EH (cell line): ENCODE measurements at regions not wholly inside any gene's neighbourhood (a gene's known extent, or its start where the extent isn't known, plus 50 kb on each side); places are given as distances from the start of the nearest gene placed in this dataset.
A peak's percentile ranks its signal among the peaks of the same experiment; 100 is the strongest.
"Not testable (repeated sequence)": the region's sequence is repeated elsewhere in the genome, so short reads cannot be mapped to it uniquely, and the experiment has no call there.

Experiments used
- DNase-seq: peaks from one replicate; pipeline ENCODE4 v3.0.0-alpha.2; 2015; ENCODE audit warnings: low read depth

- peak; percentile 16 for DNase-seq
Measured at GRCh38 chrX:116872931-116873330, 410.2 kb upstream of the CT83 start.

DNA sequence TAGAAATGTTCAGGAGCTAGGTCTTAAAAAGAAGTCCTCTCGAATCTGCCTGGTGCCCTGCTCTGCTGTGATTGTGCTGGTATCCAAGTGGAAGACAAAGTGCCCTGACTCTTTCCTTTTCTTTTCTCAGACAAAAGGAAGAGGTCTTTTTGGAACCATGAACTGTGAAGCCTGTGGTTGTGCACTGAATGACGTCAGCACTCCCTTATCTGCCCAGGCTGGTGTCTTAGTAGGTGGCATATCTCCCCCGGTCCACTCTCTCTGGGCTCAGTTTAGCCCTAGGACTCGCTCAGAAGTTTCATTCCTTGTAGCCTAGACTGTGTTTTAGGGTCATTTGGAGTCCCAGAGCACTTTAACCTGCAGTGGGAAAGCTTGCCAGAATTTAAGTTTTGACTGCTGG lies 400.3 kb upstream of the CT83 start:
- DNase-seq: no peak

- no peak for DNase-seq
Measured at GRCh38 chrX:116862340-116862739, 399.6 kb upstream of the CT83 start.

GRCh38 chrX:116841290-116841689 lies 378.5 kb upstream of the CT83 start:
- DNase-seq: no peak

DNA sequence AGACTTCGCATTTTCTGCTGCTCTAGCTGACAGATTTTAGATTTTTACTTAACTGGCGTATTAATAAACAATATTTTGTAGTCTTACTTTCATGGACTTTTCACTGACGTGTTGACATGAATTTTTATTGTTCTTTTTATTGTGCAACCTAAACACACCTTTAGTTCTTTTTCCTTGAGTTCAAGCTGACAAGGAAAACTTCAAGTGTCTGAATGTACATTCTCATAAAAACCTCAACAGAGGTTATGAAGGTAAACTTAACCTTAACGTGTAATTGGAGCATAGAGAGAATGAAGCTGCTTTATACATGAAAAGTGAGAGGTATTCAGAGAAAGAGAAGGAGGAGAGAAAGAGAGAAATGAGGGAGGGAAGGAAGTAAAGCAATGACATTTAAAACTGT lies 364.3 kb upstream of the CT83 start:
- no peak for DNase-seq

- DNase-seq: no peak
Measured at GRCh38 chrX:116824785-116825184, 362.0 kb upstream of the CT83 start.

DNA sequence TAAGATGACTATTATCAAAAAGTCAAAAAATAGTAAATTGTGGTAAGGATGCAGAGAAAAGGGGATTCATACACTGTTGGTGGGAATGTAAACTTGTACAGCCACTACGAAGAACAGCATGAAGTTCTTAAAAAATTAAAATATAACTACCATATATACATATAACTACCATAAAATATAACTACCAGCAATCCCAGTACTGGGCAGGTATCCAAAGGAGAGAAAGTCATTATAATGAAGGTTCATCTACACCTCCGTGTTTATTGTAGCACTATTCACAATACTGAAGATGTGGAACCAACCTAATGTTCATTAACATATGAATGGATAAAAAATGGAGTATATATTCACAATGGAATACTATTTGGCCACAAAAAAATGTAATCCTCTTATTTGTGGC lies 360.9 kb upstream of the CT83 start:
- no peak for DNase-seq

DNA sequence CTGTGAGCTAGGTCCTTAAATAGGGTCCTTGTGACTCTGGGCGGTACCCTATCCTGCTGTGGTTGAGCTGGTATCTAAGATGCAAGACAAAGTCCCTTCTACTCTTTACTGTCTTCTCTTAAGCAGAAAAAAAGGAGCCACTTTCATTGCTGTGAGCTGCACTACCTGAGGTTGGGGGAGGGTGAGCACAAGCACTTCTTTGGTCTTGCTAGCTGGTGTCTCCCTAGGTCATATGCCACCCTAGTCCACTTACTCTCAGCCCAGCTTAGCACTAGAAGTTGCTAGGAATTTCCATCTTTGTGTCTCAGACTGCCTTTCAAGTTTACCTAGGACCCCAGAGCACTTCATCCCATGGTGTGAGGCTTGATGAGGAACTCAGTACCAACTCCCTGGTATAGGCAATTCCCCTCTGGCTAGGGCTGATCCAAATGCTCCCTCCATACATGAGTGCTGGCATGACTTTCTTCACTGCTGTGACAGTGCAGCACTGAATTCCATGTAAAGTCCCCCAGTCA lies 343.6 kb upstream of the CT83 start:
- DNase-seq: no peak

DNA sequence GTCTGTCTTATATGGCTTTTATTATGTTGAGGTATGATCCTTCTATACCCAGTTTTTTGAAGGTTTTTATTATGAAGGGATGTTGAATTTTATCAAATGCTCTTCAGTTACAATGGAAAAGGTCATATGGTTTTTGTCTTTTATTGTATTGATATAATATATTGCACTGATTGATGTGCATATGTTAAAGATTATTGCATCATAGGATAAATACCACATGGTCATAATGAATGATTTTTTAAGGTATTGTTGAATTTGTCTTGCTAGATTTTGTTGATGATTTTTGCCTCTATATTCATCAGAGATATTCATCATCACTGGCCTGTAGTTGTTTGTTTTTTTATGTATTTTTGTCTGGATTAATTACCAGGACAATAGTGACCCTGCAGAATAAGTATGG lies 339.2 kb upstream of the CT83 start:
- DNase-seq: no peak

DNA sequence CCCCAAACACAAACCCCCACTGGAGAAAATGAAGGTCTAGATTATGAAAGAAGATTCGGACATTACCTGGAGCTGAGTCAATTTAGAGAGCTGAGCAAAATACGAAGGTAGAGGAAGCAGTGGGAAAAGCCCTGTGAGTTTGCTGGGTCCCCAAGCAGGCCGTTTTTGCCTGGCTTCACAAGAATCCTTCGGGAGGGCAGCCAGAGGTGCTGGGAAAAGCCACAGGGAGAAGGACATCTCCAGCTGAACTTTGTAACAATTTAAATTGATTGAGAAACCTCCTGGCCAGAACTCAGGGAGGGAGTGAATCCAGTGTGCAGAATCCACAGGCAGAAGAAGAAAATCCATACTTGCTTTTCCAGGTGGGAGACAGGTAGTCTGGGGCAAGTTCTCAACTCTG lies 319.1 kb upstream of the CT83 start:
- DNase-seq: no peak

DNA sequence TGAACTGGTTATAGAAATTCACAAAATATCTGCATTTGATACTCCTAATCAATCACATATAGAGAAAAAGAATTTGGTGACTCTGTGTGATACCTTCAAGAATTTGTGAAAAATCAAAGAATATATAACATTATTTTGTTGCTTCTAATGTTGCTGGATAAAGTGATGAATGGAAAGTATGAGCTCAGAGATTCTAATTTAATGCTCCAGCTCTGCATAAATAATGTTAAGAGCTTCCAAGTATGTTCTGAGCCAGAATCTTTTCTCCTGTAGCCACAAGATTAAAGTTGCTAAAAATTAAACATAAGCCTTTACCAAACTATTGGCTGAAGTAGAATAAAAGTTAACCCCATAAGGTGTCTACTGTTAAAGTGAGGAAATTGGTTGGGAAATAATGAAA lies 294.7 kb upstream of the CT83 start:
- no peak for DNase-seq

DNA sequence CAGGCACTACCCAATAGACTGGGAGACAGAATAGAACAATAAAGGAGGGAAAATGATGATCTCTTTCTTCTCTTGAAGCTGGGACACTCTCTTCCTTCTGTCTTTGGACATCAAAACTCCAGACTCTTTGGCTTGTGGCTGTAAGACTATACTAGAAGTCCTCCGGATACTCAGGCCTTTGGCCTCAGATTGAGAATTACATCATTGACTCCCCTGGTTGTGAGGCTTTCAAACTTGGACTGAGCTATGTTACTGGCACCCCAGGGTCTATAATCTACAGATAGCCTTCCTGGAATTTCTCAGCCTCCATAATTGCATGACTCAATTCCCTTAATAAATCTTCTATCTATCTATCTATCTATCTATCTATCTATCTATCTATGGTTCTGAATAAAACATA lies 294.2 kb upstream of the CT83 start:
- DNase-seq: no peak

- DNase-seq: peak; percentile 36
Measured at GRCh38 chrX:116749943-116750342, 287.2 kb upstream of the CT83 start.

DNA sequence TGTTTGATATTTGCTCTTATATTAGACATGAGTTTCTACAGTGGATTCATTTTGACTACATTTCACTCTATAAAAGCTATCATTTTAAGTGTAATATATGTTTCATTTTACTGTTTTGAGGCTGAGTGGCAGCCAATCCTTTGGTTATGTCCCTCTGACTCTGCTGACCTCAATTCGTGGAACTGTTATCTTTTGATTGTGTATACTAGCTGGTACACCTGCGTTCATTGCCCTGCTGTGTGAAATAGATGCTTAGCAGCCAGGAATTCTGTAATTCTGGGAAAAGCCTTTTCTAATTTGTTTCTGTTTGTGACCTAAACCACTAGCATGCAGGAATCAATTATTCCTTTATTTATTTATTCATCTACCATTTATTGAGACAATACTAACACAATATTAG lies 269.4 kb upstream of the CT83 start:
- DNase-seq: no peak

DNA sequence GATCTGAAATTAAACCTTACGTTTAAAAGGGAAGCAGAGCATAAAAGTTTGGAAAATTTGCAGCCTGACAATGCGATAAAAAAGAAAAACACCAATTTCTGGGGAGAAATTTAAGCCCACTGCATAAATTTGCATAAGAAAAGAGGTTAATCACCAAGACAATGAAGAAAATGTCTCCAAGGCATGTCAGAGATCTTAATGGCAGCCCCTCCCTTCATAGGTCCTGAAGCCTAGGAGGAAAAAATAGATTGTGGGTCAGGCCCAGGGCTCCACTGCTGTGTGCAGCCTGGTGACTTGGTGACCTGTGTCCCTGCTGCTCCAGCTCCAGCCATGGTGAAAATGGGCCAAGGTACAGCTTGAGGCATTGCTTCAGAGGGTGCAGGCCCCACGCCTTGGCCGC lies 264.0 kb upstream of the CT83 start:
- no peak for DNase-seq

DNA sequence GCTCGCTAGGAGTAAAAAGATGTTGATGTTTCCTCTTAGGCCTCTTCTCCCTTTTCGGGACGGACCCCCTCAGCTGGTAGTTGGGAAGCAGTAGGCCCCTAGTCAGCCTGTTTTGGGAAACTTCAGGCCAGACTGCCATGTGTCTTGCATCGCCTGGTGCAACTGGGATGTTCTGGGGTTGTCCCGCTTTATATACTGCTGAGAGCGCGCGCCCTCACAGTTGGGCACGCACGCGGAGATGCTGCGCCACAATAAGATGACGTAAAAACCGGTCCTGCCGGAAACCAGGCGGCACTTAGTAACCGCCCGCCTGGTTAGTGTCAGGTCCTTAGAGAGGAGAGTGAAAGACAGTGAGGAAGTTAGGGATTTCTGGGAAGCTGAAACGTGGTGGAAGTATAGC lies 231.3 kb upstream of the CT83 start:
- DNase-seq: no peak

- DNase-seq: not testable (repeated sequence)
Measured at GRCh38 chrX:116679544-116679943, 216.8 kb upstream of the CT83 start.

- no peak for DNase-seq
Measured at GRCh38 chrX:116667346-116668134, 204.8 kb upstream of the CT83 start.

DNA sequence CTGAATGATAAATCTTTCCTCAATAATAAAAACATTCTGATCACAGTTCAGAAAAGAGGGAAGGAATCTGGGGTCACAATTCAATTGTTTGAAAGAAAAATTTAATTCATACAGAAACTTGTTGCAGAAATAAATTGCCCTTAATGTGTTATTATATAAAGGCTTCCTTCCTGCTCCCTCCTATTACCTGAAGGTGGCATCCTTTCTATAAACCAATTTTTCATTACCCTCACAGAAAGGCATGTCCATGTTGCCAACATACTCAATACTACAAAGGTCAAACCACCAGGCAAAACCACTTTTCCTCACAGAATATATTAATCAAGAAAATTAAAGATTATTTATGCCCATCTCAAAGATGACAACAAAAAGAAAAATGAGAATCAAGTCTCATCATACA lies 194.3 kb upstream of the CT83 start:
- DNase-seq: no peak

DNA sequence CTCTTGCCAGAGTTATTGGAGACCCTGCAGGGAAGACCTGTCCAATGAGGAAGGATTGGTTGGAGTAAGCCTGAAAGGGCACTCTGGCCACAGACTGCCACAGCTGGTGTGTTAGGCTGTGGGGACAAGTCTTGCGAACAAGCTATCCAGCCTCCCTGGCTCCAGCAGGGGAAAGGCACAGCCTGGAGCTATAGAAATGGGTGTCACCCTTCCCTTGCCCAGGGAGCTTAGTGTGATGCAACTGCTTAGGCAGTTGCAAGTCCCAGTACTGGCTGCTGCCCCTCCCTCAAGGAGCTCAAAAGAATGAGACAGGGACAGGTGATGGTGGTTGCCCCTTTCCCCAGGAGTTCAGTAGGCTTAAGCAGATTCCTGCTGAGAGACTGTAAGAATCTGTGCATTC lies 165.7 kb upstream of the CT83 start:
- DNase-seq: no peak

- DNase-seq: no peak
Measured at GRCh38 chrX:116618546-116618945, 155.8 kb upstream of the CT83 start.

GRCh38 chrX:116607776-116608175 lies 145.0 kb upstream of the CT83 start:
- DNase-seq: no peak

GRCh38 chrX:116605576-116605975 lies 142.8 kb upstream of the CT83 start:
- no peak for DNase-seq

- no peak for DNase-seq
Measured at GRCh38 chrX:116596010-116596409, 133.2 kb upstream of the CT83 start.
